PC-3 (cell line): ENCODE measurements at regions not wholly inside any gene's neighbourhood (a gene's known extent, or its start where the extent isn't known, plus 50 kb on each side); places are given as distances from the start of the nearest gene placed in this dataset.
A peak's percentile ranks its signal among the peaks of the same experiment; 100 is the strongest.

ENCODE experiments used
- ATAC-seq: fragments of 200-7000 bp; cut with Tn5 transposase; 2 replicates; pipeline ENCODE4 v1.9.1; 2020; ENCODE audit warnings: mild to moderate bottlenecking, moderate library complexity
- BruUV-seq: library from RNA; stranded (reverse); fragments of 400-500 nt; replicated peaks from 2 replicates; lab custom pipeline; 2021; lab: Mats Ljungman, UMichigan
- CTCF ChIA-PET: fragments of 300-600 bp; sonication (Branson Sonifier 250); formaldehyde crosslinking; loops from one replicate; lab custom pipeline; 2022; ENCODE audit warnings: antibody characterized with exemption; lab: Charles Lee
- POLR2A ChIA-PET: fragments of 300-600 bp; sonication (Branson Sonifier 250); formaldehyde crosslinking; loops from one replicate; lab custom pipeline; 2022; ENCODE audit warnings: antibody characterized with exemption; ENCODE audit not compliant: unreplicated experiment; lab: Charles Lee
- DNase-seq: peaks from one replicate; pipeline ENCODE4 v3.0.0-alpha.2; 2015
- H2AFZ ChIP-seq: fragments of 300-600 bp; sonication (generic); 2 replicates; pipeline ENCODE4 v1.6.0; 2016; ENCODE audit warnings: antibody characterized with exemption, low read length
- H3F3A ChIP-seq: fragments of 300-600 bp; sonication (generic); one replicate; pipeline ENCODE4 v1.6.0; 2017; ENCODE audit warnings: antibody characterized with exemption, low read length, control low read depth, mild to moderate bottlenecking; ENCODE audit not compliant: unreplicated experiment
- H3K27ac ChIP-seq: fragments of 300-600 bp; sonication (generic); 2 replicates; pipeline ENCODE4 v1.5.1; 2016; ENCODE audit warnings: mild to moderate bottlenecking, low read length
- H3K27me3 ChIP-seq: fragments of 300-600 bp; sonication (generic); 2 replicates; pipeline ENCODE4 v1.6.1; 2016; ENCODE audit warnings: low read length, mixed read lengths
- H3K36me3 ChIP-seq: fragments of 300-600 bp; sonication (generic); 2 replicates; pipeline ENCODE4 v1.6.1; 2016; ENCODE audit warnings: low read depth, mixed run types, low read length, mixed read lengths
- H3K4me1 ChIP-seq: fragments of 300-600 bp; sonication (generic); 2 replicates; pipeline ENCODE4 v1.5.1; 2016; ENCODE audit warnings: low read length; ENCODE audit not compliant: insufficient read depth
- H3K4me2 ChIP-seq: fragments of 300-600 bp; sonication (generic); 2 replicates; pipeline ENCODE4 v1.6.0; 2016; ENCODE audit warnings: low read length
- H3K4me3 ChIP-seq: fragments of 300-600 bp; sonication (generic); 2 replicates; pipeline ENCODE4 v1.5.1; 2016; ENCODE audit warnings: mild to moderate bottlenecking, low read length, mixed read lengths
- H3K79me2 ChIP-seq: fragments of 300-600 bp; sonication (generic); 2 replicates; pipeline ENCODE4 v1.6.1; 2017; ENCODE audit warnings: low read length, mixed read lengths
- H3K9ac ChIP-seq: fragments of 300-600 bp; sonication (generic); 2 replicates; pipeline ENCODE4 v1.6.0; 2016; ENCODE audit warnings: mild to moderate bottlenecking, low read length
- H3K9me2 ChIP-seq: fragments of 300-600 bp; sonication (generic); replicated peaks from 2 replicates; pipeline ENCODE4 v1.6.1; 2016; ENCODE audit warnings: mixed run types, low read length, mixed read lengths
- H3K9me3 ChIP-seq: fragments of 300-600 bp; sonication (generic); 2 replicates; pipeline ENCODE4 v1.6.1; 2016; ENCODE audit warnings: low read length, mixed read lengths
- H4K20me1 ChIP-seq: fragments of 300-600 bp; sonication (generic); 2 replicates; pipeline ENCODE4 v1.6.1; 2016; ENCODE audit warnings: low read length, mixed read lengths
- CTCF ChIP-seq: fragments of 300-600 bp; sonication (generic); conservative IDR thresholded peaks from 2 replicates; pipeline ENCODE4 v1.5.1; 2017; ENCODE audit warnings: antibody characterized with exemption, low read depth, mild to moderate bottlenecking, low read length
- EZH2 ChIP-seq: fragments of 300-600 bp; sonication (generic); IDR thresholded peaks from one replicate; pipeline ENCODE4 v1.6.1; 2017; ENCODE audit warnings: antibody characterized with exemption, mild to moderate bottlenecking, low read length; ENCODE audit not compliant: unreplicated experiment
- EZH2phosphoT487 ChIP-seq: fragments of 300-600 bp; sonication (generic); IDR thresholded peaks from 2 replicates; pipeline ENCODE4 v1.6.1; 2018; ENCODE audit warnings: mild to moderate bottlenecking, antibody characterized with exemption, low read length, borderline replicate concordance
- intact Hi-C: fragments of 100-400 bp; cut with micrococcal nuclease; formaldehyde crosslinking; loops from 2 replicates; pipeline ENCODE4 v1.9.0; 2023

- Histone ChIP-seq H2AFZ (peak overlapping the region; percentile 5; the same call in 1 of the 2 replicates), H3K27me3 (no peaks in the 10 kb centered on the region), H3K9me3 (peaks cover 5% of the 10 kb centered on the region; the same call in 1 of the 2 replicates), H3K4me3 (no peak overlapping the region), H3K9ac (no peak overlapping the region), H3K36me3 (no peaks in the 10 kb centered on the region), H3K4me1 (peaks cover 8% of the 10 kb centered on the region), H3K79me2 (no peaks in the 10 kb centered on the region), H3K27ac (peak overlapping the region; percentile 12; the same call in 1 of the 2 replicates), H3K9me2 (no peaks in the 10 kb centered on the region), H3K4me2 (peak overlapping the region; percentile 52), H3F3A (no peaks in the 10 kb centered on the region), H4K20me1 (no peaks in the 10 kb centered on the region)
- ChIA-PET POLR2A (no interaction called here), CTCF (no interaction called here)
- no peak for DNase-seq
- intact Hi-C loops = no loop called here
- no TSS peak for BruUV-seq
- TF ChIP-seq CTCF (no peak), EZH2phosphoT487 (no peak), EZH2 (no peak)
- no peak for ATAC-seq
Observed at GRCh38 chr2:105977807-105978206, 216.3 kb downstream of the UXS1 start.

DNA sequence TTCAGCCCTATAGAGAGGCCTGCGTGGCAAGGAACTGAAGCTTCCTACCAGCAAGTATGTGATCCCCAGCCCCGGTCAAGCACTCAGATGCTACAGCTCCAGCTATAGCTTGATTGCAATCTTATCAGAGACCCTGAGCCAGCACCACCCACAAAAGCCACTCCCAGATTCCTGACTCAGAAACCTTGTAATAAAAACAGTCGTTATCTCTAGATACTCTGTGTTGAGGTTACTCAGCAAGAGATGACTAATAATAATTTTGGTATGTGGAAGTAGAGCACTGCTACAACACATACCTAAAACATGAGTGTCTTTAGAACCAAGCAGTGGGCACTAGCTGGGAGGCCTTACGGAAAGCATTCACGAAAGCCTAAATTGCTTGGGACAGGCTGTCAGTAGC lies 216.9 kb downstream of the UXS1 start:
- DNase-seq = peak; percentile 92
- peak; percentile 99 for ATAC-seq

More for the DNA sequence above, 216.9 kb downstream of the UXS1 start:
- Histone ChIP-seq H4K20me1 (no peaks in the 10 kb centered on the region), H3K27me3 (no peaks in the 10 kb centered on the region), H3F3A (no peaks in the 10 kb centered on the region), H3K79me2 (no peaks in the 10 kb centered on the region), H3K9me2 (no peaks in the 10 kb centered on the region), H3K27ac (peak overlapping the region; percentile 12; the same call in 1 of the 2 replicates), H3K9me3 (peaks cover 5% of the 10 kb centered on the region; the same call in 1 of the 2 replicates), H3K4me2 (peak overlapping the region; percentile 52), H3K4me3 (no peak overlapping the region), H2AFZ (peak overlapping the region; percentile 5; the same call in 1 of the 2 replicates), H3K9ac (no peak overlapping the region), H3K36me3 (no peaks in the 10 kb centered on the region), H3K4me1 (peaks cover 8% of the 10 kb centered on the region)
- CTCF ChIA-PET = no interaction called here
- no TSS peak for BruUV-seq
- POLR2A ChIA-PET = no interaction called here
- intact Hi-C loops = no loop called here
- TF ChIP-seq CTCF (no peak), EZH2phosphoT487 (no peak), EZH2 (no peak)
